SK-N-SH treated with all-trans-retinoic acid at 6 μM for 48 hours (cell line): ENCODE measurements at regions not wholly inside any gene's neighbourhood (a gene's known extent, or its start where the extent isn't known, plus 50 kb on each side); places are given as distances from the start of the nearest gene placed in this dataset.

Source experiments
- CREB5 ChIP-seq: fragments of 250-450 bp; sonication (Bioruptor Pico); IDR thresholded peaks from 2 replicates; pipeline ENCODE4 v1.5.1; 2020; ENCODE audit warnings: low read depth, mild to moderate bottlenecking, moderate library complexity
- RARB ChIP-seq: fragments of 250-450 bp; sonication (Bioruptor Pico); IDR thresholded peaks from 2 replicates; pipeline ENCODE4 v1.8.0; 2021; ENCODE audit warnings: mild to moderate bottlenecking, moderate library complexity
- ZFP30 ChIP-seq: fragments of 450-650 bp; formaldehyde crosslinking; IDR thresholded peaks from 2 replicates; pipeline ENCODE4 v1.5.0; 2022; ENCODE audit warnings: mild to moderate bottlenecking, moderate library complexity
- ZNF565 ChIP-seq: fragments of 450-650 bp; formaldehyde crosslinking; conservative IDR thresholded peaks from 2 replicates; pipeline ENCODE4 v1.5.0; 2020; ENCODE audit warnings: low read depth, mild to moderate bottlenecking, moderate library complexity

- TF ChIP-seq CREB5 (CRISPR knock-in tag) = no peak
- no peak for TF ChIP-seq ZNF565 (CRISPR knock-in tag)
- no peak for TF ChIP-seq ZFP30 (CRISPR knock-in tag)
- TF ChIP-seq RARB (CRISPR knock-in tag) = no peak
Measured at GRCh38 chr10:131750171-131750895, 150.5 kb upstream of the PPP2R2D start.
